Activated gamma-delta T cell treated with Interleukin-2 at 50 U/mL for 16 hours (primary cell): ENCODE measurements at regions not wholly inside any gene's neighbourhood (a gene's known extent, or its start where the extent isn't known, plus 50 kb on each side); places are given as distances from the start of the nearest gene placed in this dataset.
"Not testable (repeated sequence)": the region's sequence is repeated elsewhere in the genome, so short reads cannot be mapped to it uniquely, and the experiment has no call there.

Experiments
- DNase-seq: peaks from one replicate; pipeline ENCODE4 v3.0.0-alpha.2; 2020

DNA sequence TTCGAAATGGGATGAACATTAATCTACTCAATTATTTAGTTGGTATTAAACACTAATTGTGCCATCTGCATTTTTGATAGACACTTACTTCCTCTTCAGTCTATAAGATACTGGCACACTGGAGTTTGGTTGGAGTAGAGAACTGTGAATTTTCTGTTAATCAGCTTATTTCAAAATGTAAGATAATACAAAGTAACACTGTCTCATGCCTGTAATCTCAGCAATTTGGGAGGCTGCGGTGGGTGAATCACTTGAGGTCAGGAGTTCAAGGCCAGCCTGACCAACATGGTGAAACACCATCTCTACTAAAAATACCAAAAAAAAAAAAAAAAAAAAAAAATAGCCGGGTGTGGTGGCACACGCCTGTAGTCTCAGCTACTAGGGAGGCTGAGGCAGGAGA, 440.2 kb upstream of the NUDT12 start:
- DNase-seq = not testable (repeated sequence)

DNA sequence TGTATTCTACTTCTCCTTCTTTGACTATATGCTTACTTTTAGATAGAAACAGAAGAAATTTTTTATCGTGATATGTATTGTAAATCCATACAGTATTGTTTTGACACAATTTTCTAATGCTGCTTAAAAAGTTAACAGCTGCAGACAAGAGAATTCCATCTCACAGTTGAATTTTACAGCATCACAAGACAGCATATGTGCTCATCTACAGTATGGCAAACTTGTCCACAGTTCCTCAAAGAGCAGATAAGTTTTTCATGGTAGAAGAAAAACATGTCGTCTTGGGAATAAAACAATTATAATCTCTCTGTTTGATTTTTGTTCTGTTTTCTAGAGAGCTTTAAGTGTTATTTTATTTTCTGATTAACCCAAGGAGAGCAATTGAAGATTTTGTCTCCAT, 438.5 kb upstream of the NUDT12 start:
- DNase-seq = no peak

DNA sequence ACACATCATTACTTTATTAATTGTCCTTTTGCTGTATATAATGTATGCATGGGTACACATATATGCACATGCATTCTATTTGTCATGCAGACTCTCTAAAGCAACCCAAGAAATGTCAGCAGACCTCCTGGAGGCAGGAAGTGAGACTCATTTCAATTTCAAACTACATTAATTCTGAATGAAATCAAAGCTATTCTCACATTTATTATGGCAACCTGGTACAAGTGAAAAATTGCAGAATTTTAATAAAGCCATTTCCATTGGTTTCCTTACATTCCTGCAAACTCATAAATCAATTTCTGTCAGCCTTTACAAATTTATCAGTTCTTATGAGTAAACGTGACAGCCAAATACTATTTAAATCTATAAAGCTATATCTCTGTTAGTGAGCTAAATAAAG, 430.4 kb upstream of the NUDT12 start:
- no peak for DNase-seq

DNA sequence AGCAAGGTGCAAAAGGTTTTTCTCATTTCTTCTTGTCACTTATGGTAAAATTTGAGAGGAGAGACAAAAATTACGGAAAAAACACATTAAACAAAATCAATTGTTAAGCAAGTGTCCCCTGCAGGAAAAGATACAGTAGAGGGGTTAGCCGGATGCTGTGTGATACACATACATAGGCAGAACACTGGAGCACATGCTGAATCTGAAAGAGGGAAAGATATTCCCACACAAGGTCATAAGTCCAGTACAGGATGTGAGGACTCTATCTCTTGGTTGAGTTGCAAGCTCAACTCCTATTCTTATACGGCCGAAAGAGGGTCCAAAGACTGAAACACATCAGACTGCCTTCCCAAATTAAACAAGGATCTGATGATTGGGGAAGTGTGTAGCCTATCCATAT, 427.5 kb upstream of the NUDT12 start:
- DNase-seq = no peak

DNA sequence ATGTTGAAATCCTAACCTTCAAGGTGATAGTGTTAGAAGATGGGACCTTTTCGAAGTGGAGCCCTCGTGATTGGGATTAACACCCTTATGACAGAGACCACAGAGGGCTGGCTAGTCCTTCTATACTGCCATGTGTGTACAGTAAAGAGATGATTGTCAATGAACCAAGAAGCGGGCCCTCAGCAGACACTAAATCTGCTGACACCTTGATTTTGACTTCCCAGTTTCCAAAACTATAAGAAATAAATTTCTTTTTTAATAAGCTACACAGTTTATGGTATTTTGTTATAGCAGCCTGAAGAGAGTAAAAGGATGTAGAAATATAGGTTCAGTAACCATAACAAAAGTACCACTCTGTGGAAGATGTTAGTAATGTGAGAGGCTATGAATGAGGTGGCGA, 419.0 kb upstream of the NUDT12 start:
- DNase-seq = no peak

DNA sequence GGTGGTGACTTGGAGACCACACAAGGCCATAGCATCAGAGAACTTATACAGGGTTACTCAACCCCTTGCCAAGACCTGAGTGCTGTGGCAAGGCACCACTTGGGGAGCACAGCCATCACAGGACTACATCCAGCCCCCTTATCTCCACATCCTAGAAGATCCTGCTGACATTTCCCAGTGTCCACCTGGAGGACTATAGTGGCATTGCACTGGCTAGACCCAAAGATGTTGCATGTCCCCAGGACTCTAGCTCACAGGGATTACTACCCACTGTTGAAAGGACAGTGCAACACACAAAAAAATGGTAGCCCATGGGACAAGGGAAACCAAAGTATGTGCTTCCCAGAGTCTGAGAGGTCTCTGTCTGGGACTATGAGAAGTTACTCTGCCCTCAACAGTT, 411.1 kb upstream of the NUDT12 start:
- DNase-seq = no peak

DNA sequence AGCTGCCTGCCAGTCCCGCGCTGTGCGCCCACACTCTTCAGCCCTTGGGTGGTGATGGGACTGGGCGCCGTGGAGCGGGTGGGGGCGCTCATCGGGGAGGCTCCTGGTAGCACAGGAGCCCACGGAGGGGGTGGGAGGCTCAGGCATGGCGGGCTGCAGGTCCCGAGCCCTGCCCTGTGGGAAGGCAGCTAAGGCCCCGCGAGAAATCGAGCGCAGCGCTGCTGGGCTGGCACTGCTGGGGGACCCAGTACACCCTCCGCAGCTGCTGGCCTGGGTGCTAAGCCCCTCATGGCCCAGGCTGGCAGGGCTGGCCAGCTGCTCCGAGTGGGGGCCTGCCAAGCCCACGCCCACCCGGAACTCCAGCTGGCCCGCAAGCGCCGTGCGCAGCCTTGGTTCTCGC, 403.7 kb upstream of the NUDT12 start:
- DNase-seq = not testable (repeated sequence)

DNA sequence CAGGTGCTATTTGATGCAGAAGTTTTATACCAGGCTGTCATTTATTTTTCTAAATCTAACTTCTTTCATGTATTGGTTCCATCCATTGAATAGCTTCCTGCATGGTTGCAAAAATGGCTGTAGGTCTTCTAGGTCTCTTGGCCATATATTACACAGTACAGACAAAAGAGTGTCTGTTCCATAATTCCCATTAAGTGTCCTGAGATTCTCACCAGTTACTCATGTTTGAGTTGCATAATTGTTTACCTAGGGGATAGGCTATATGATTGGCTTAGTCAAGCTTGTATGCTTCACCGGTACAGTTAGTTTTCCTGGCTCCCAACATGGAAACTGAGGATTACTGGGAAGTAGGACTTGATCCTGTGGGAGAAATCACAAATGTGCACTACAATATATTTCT, 399.4 kb upstream of the NUDT12 start:
- DNase-seq = no peak

DNA sequence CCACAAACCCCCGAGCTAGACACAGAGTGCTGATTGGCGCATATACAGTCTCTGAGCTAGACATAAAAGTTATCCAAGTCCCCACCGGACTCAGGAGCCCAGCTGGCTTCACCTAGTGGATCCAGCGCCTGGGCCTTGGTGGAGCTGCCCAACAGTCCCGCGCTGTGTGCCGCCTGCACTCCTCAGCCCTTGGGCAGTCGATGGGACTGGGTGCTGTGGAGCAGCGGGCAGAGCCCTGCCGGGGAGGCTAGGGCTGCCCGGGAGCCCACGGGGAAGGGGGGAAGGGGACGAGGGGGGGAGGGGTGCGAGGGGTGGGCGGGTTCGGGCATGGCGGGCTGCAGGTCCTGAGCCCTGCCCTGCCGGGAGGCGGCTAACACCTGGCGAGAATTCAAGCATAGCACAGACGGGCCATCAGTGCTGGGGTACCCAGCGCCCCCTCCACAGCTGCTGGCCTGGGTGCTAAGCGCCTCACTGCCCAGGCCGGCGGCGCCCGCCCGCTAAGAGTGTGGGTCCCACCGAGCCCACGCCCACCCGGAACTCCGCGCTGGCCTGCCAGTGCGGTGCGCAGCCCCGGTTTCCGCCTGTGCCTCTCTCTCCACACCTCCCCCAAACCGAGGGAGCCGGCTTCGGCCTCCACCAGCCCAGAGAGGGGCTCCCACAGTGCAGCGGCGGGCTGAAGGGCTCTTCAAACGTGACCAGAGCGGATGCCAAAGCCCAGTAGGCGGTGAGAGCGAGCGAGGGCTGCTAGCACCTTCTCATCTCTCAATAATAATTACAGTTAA, 391.2 kb upstream of the NUDT12 start:
- DNase-seq = no peak

DNA sequence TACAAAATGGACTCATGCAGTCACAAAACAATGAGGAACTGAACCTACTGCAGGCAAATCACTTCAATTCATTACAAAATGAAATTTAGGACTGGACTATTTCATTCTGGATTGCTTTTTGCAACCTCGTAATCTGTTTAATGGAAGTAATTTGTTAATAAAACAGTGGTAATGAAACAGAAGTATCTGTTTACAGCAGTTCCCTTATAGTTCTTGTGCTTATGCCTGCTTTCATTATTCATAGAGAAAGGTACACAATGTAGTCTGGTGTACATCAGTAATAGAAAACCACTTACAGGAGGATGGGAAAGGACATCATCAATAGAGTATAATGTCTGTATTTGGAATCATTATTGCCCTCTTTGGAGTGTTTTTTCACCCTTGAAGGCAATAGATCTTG, 389.2 kb upstream of the NUDT12 start:
- no peak for DNase-seq

DNA sequence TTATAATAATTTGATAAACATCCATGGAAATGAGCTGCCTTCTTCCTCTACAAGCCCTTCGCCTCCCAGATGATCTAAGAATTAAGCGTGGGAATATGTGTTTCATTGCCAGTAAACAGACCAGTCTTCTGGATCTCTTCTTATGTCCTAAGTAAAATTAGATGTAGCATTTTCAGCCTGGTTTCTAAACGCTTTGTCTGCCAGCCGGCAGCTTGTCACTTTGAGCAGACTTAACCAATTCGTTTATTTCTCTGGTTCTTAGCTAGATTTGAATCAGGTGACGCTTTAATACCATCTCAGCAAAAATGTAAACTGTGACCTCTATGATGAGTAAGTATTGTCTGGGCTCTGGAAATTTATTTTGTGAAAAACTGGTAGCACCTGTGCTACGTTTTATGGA, 380.6 kb upstream of the NUDT12 start:
- no peak for DNase-seq

DNA sequence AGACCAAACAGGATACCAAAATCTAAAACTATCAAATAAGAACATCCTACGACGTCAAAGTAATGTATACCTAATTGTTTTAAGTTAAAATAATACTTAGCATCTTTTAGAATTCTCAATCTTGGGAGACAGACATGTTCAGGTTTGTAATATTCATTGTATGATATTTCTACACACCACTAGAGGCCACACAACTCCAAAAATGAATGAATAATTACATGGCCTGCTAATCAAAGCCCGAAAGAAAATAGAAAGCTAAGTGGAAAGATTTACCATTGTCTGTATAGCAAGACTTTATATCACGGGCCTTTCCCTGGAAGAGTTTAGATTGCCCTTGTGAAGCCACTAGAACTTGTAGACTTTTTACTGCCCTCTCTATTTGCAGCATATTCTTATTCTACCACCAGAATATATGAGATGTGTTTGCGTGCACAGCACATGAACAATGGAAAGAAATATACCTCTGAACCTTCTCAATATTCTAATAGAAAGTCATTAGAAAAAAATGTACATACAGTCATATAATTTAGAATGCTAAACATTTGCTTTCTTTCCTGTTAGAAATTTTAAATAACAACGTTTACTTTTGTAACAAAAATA, 380.1 kb upstream of the NUDT12 start:
- no peak for DNase-seq

DNA sequence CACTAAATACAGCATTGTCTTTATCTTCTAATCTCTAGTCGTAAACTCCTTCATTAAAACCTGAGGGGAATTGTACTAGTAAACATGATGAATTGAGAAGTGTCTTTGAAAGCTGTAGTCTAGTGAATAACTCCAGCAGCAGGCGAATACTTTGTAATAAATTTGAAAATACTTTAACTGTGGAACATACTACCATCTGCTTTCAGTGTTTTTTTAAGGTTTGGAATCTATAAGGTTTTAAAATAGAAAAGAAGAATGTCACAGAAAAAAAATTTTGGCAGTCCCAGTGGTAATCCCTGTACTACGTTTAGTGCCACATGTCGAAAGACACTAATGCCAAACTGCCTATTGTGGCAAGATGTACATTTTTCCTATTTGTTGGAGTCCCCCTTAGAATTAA, 379.0 kb upstream of the NUDT12 start:
- no peak for DNase-seq

DNA sequence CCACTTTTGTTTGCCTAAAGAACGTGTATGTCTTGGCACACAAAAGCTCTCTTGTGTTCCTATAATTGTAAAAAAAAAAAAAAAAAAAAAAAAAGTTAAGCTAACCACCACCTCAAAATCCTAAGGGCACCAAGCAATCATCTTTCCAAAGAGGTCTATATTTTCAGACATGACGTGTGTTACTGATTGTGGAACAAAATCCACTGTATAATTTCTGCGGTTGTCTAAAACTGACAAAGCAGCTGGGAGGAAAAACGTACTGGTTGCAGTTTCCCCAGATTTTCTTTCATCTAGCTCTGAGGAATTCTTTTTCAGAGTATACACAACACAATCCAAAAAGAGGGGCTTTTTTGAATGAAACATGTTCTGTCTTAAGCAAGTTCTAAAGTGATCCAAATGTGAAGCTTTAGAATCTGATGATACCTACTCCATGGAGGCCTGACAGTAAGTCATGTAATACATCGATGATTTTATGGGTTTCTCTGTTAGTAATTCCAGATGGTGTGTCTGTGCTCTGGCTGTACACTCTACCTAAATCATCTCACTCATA, 375.6 kb upstream of the NUDT12 start:
- no peak for DNase-seq

DNA sequence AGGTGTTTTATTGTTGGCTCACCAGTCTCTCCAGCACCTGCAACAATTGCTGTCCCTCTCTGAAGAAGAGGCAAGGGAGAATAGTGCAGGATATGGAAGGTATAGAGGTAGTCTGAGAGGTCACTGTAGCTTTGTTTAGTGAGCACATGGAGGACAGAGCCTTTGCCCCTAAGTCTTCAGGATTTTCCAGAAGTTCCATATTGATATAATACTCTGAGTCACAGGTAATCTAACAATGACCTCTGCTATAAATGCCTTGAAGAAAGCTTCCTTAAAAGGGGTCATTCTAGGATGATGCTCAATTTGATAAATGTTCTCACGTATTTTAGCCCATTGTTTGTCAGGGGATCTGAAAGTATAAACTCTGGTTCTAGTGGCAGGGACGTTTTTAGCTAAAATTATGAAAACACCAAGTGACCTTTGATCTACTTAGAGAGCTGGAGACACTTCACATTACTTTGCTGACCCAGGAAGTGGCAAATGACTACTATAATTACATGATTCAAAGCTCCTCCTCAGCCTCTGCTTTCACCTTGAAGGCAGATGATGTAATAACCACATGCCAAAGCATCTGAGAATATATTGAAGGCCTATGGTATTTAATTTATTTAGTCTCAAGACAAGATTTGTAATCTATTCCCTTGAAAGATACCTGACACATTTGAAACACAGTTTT, 366.9 kb upstream of the NUDT12 start:
- no peak for DNase-seq

DNA sequence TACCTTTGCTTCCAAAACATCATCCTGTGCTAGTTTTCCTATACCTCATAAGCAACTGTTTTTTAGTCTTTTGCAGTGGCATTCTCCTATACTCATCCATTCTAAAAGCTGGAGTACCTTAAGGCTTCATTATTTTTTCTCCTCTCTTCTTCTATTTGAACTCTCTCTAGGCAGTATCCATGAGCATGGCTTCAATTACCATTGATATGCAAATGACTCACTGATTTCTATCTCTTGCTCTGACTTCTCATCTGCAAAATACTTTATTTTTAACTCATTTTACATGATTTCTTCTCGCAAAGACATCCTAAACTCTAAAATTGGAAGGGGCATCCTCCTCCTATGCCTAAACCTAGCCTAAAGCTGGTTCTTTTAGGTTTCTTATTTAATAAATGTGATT, 365.1 kb upstream of the NUDT12 start:
- DNase-seq = no peak

DNA sequence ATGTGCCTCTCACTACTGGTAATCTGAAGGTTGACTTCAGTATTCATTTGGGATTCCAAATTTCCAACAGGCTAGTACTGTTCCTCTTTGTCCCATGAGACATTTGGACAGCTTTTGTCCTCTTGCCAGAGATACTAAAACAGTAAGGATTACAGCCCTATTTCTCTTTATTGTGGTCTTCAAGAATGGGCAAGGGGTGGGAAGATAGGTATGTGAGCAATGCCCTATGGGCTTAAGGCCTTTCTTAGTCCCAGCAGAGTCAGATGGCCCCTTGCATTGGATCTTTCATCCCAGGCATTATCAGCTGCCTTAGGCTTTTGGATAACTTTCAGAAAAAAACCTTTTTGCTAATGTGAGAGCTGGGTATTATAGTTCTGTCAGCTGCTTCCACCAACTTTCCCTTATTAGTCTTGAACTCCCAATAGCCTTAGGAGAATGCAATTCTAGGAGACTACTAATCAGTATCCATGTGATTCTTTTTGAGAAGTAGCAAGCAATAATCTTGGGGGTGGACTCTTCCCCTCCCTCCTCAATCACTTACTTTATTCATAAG, 361.1 kb upstream of the NUDT12 start:
- DNase-seq = no peak

DNA sequence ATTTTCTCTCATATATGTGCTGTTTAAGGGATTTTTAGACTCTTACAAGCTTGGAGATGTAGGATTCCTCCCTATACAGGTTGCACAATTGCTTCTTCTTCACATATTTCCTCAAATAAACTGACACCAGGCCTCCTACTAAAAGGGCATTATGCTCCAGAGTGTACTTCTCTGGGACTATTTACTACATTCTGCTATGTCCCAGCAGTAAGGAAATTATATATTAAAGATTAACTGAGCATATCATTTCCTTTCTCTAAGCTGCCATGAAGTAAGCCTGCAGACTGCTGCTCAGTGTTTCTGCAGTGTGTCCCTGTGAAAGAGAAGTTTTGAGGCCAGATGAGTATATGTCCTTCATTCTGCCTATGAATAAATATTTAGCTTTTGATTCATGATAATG, 356.9 kb upstream of the NUDT12 start:
- no peak for DNase-seq

DNA sequence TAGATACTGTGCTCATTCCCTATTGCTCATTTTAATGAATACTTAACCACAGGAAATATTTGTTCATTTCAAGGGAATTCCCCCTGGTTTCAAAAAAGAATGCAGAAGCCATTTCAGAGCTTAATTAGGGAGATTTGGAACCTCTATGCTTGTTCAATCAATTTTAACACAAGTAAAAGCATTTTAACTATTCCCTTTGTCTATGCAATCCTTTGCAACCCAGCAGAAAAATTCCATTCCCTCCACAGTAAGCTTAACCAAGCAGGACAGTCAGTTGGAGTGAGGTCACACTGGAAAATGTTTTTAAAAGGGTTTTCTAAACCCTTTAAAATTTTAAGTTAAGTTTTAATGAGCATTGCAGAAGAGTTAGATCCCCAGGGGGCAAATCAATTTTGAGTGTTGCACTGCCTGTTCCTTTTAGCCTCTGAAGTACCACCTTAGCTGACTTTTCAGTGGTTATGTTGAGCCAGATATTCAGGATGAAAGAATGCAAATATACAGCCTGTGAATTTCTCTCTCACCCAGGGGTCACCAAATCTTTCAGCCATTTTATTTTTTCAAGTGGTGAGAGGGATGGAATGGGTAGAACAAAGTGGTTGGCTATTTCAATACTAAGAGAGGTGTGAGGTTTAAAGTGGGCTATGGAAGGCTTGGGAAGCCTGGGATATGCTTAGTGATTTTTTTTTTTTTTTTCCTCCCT, 356.2 kb upstream of the NUDT12 start:
- no peak for DNase-seq

DNA sequence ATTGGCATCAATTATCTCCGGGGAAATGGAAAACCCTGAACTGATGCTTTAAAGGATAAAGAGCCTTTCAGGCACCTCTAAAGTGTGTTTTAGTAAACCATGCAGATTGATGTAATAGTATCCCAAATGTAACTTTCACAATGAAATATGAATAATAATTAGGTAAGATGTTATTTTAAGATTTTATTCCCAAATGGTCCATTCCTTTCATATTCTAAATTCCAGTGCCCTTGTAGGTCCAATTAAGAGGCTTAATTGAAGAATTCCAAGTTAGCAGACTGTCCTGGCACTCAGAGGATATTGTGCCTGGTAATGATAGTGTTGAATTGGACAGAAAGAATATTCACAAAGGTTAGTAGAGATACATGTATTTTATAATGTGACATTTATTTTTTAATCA, 352.5 kb upstream of the NUDT12 start:
- DNase-seq = no peak

DNA sequence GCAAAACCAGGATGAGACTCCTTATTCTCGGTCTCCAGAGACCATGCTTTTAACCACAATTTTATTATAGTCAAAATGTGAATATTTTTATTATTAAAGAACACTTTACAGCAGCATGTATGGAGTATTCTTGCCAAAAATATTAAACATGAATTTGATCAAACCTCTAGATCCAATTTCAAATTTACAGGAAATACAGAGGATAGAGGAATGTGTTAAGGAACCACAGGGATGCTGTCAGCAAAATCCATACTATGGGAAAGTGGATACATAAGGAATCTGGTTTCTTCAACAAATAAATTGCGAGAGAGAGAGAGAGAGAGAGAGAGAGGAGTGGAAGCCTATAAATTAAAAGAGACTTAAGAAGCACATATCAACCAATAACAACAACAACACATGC, 348.2 kb upstream of the NUDT12 start:
- no peak for DNase-seq

DNA sequence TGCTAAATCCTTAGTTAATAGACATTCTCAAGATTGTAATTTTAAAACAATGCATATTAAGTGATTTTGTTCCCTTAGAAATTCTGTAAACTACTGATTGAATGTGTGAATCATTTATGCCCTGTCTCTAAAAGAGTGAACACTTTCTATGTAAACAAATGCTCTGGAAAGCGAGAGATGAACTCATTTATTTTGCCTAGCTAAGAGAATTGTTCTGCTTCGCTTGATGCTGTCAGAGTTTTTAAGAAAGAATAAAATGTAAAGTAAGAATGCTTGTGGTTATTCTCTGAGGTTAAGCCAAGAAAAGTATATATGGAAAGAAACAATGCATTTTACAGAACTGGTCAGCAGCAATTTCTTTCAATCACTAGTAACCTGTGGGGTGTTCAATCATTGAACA, 347.4 kb upstream of the NUDT12 start:
- no peak for DNase-seq

DNA sequence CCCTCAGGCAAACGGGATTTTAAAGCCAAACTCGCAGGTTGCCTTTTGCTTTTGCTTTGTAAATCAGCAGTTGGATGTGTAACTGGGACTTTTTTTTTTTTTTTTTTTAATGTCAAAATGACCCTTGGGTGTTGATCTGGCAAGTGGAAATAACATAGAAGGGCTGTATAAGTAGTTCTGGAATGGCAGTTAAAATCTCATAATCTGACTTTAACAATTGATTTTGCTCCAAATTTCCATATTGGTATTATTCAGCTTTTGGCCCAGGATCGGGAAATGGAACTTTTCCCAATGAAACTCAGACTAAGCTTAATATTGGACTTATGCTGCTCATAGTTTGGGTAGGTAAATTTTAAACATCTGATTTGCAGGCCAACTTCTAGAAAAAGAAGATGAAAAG, 346.8 kb upstream of the NUDT12 start:
- DNase-seq = no peak
